ENCODE measurements at regions not wholly inside any gene's neighbourhood (a gene's known extent, or its start where the extent isn't known, plus 50 kb on each side); places are given as distances from the start of the nearest gene placed in this dataset.

DNA sequence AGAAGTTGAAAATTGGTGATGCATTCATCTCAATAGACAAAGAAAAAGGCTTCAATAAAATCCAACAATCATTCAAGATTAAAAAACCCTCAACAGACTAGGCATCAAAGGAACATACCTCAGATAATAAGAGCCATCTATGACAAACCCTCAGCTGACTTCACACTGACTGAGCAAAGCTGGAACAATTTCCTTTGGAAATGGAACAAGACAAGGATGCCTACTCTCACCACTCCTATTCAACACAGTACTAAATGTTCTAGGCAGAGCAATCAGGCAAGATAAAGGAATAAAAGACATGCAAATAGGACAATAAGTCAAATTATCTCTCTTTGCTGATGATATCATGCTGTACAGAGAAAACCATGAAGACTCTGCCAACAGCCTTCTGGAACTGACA, 1188.1 kb downstream of the DTWD2 start:
- Histone ChIP-seq H3K4me1 (ENCODE audit: control insufficient read depth, low read length) (no peaks in the 10 kb centered on the region), H3K27me3 (ENCODE audit: control insufficient read depth, low read length) (no peaks in the 10 kb centered on the region), H3K4me2 (ENCODE audit: low read length) (no peak overlapping the region), H3K9me2 (replicated peaks; ENCODE audit: control insufficient read depth, low read length) (no peaks in the 10 kb centered on the region; the same call in 1 of the 2 replicates), H3K4me3 (ENCODE audit: low read length) (no peak overlapping the region), H3K79me2 (ENCODE audit: control insufficient read depth, low read length) (no peaks in the 10 kb centered on the region), H3F3A (ENCODE audit: control insufficient read depth, insufficient read depth) (no peaks in the 10 kb centered on the region), H4K20me1 (ENCODE audit: control insufficient read depth, insufficient read depth, low read depth, low read length) (no peaks in the 10 kb centered on the region), H3K36me3 (ENCODE audit: control insufficient read depth, low read length) (no peaks in the 10 kb centered on the region), H3K9me3 (ENCODE audit: control insufficient read depth, insufficient read depth, low read length) (no peaks in the 10 kb centered on the region), H3K27ac (ENCODE audit: low read depth, low read length) (no peak overlapping the region)
- TF ChIP-seq EZH2phosphoT487 (IDR thresholded peaks at IDR 0.05; ENCODE audit: borderline replicate concordance, low read length) = no peak
- TF ChIP-seq, protein P1, sequence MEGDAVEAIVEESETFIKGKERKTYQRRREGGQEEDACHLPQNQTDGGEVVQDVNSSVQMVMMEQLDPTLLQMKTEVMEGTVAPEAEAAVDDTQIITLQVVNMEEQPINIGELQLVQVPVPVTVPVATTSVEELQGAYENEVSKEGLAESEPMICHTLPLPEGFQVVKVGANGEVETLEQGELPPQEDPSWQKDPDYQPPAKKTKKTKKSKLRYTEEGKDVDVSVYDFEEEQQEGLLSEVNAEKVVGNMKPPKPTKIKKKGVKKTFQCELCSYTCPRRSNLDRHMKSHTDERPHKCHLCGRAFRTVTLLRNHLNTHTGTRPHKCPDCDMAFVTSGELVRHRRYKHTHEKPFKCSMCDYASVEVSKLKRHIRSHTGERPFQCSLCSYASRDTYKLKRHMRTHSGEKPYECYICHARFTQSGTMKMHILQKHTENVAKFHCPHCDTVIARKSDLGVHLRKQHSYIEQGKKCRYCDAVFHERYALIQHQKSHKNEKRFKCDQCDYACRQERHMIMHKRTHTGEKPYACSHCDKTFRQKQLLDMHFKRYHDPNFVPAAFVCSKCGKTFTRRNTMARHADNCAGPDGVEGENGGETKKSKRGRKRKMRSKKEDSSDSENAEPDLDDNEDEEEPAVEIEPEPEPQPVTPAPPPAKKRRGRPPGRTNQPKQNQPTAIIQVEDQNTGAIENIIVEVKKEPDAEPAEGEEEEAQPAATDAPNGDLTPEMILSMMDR (IDR thresholded peaks at IDR 0.05; ENCODE audit: low read depth, low read length, poor library complexity, severe bottlenecking) = no peak

DNA sequence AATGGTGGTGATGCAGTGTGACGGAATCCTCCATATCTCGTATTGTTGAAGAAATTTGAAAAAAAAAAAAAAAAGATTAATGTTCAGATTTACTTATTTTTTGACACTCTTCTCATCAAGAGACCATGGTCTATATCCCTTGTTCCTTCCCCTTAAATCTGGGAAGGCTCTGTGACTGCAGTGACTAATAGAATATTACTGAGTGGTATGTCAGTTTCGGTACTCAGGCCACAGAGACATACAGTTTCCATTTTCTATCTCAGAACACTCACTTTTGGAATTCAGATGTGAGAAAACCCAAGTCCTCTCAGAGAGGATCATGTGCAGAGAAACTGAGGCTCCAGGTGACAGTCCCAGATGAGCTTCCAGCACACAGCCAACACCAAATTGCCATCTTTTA, 1193.5 kb downstream of the DTWD2 start:
- Histone ChIP-seq H4K20me1 (ENCODE audit: control insufficient read depth, insufficient read depth, low read depth, low read length) (no peaks in the 10 kb centered on the region), H3K4me2 (ENCODE audit: low read length) (no peak overlapping the region), H3K79me2 (ENCODE audit: control insufficient read depth, low read length) (no peaks in the 10 kb centered on the region), H3K27ac (ENCODE audit: low read depth, low read length) (no peak overlapping the region), H3K36me3 (ENCODE audit: control insufficient read depth, low read length) (no peaks in the 10 kb centered on the region), H3K9me2 (replicated peaks; ENCODE audit: control insufficient read depth, low read length) (no peaks in the 10 kb centered on the region), H3F3A (ENCODE audit: control insufficient read depth, insufficient read depth) (no peaks in the 10 kb centered on the region), H3K4me3 (ENCODE audit: low read length) (no peak overlapping the region), H3K27me3 (ENCODE audit: control insufficient read depth, low read length) (no peaks in the 10 kb centered on the region), H3K4me1 (ENCODE audit: control insufficient read depth, low read length) (no peaks in the 10 kb centered on the region), H3K9me3 (ENCODE audit: control insufficient read depth, insufficient read depth, low read length) (no peaks in the 10 kb centered on the region)
- no peak for TF ChIP-seq EZH2phosphoT487 (IDR thresholded peaks at IDR 0.05; ENCODE audit: borderline replicate concordance, low read length)
- TF ChIP-seq, protein P1 (IDR thresholded peaks at IDR 0.05; ENCODE audit: low read depth, low read length, poor library complexity, severe bottlenecking) = no peak

DNA sequence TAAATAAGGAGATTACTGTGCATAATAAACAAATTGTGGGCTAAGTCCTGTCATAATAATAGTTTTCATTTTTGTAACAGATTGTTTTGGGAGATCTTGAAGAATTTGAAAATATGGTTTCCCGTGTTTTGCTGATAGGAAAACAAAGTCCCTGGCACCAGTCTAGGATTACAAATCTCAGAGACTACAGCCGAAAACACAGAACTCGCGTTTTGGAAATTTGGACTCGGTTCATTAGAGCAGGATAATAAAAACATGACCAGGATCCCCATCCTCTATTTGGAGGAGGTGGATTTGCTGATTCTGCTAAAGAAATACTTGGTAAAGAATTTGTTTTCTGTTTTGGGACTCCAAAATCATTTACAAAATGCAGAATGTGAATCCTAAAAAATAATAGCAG, 1194.4 kb downstream of the DTWD2 start:
- Histone ChIP-seq H3K4me3 (ENCODE audit: low read length) (no peak overlapping the region), H3K9me3 (ENCODE audit: control insufficient read depth, insufficient read depth, low read length) (no peaks in the 10 kb centered on the region), H3F3A (ENCODE audit: control insufficient read depth, insufficient read depth) (no peaks in the 10 kb centered on the region), H3K9me2 (replicated peaks; ENCODE audit: control insufficient read depth, low read length) (no peaks in the 10 kb centered on the region), H3K4me2 (ENCODE audit: low read length) (no peak overlapping the region), H3K4me1 (ENCODE audit: control insufficient read depth, low read length) (no peaks in the 10 kb centered on the region), H3K27me3 (ENCODE audit: control insufficient read depth, low read length) (no peaks in the 10 kb centered on the region), H3K27ac (ENCODE audit: low read depth, low read length) (no peak overlapping the region), H3K79me2 (ENCODE audit: control insufficient read depth, low read length) (no peaks in the 10 kb centered on the region), H4K20me1 (ENCODE audit: control insufficient read depth, insufficient read depth, low read depth, low read length) (no peaks in the 10 kb centered on the region), H3K36me3 (ENCODE audit: control insufficient read depth, low read length) (no peaks in the 10 kb centered on the region)
- TF ChIP-seq, protein P1 (IDR thresholded peaks at IDR 0.05; ENCODE audit: low read depth, low read length, poor library complexity, severe bottlenecking) = no peak
- TF ChIP-seq EZH2phosphoT487 (IDR thresholded peaks at IDR 0.05; ENCODE audit: borderline replicate concordance, low read length) = no peak

DNA sequence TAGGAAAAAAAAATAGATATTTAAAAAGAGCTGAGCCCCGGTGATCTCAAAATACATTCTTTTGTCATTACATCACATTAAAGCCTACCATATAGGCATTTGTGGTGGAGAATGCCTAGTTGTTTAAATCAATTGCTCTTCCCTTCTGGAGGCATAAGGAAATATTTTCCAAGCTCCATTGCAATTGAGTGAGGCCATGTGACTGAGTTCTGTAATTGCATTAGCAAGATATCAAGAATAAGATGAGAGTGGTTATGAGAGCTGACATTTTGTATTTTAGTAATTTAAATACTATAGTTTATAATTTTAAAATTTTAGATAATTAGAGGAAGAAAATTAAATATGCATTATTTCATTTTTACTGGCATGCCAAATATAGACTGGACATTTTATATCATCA, 1195.9 kb downstream of the DTWD2 start:
- Histone ChIP-seq H3K79me2 (ENCODE audit: control insufficient read depth, low read length) (no peaks in the 10 kb centered on the region), H4K20me1 (ENCODE audit: control insufficient read depth, insufficient read depth, low read depth, low read length) (no peaks in the 10 kb centered on the region), H3K36me3 (ENCODE audit: control insufficient read depth, low read length) (no peaks in the 10 kb centered on the region), H3K4me1 (ENCODE audit: control insufficient read depth, low read length) (no peaks in the 10 kb centered on the region), H3K9me2 (replicated peaks; ENCODE audit: control insufficient read depth, low read length) (no peaks in the 10 kb centered on the region), H3K9me3 (ENCODE audit: control insufficient read depth, insufficient read depth, low read length) (no peaks in the 10 kb centered on the region), H3K4me3 (ENCODE audit: low read length) (no peak overlapping the region), H3K27me3 (ENCODE audit: control insufficient read depth, low read length) (no peaks in the 10 kb centered on the region), H3K4me2 (ENCODE audit: low read length) (no peak overlapping the region), H3K27ac (ENCODE audit: low read depth, low read length) (no peak overlapping the region), H3F3A (ENCODE audit: control insufficient read depth, insufficient read depth) (no peaks in the 10 kb centered on the region)
- TF ChIP-seq, protein P1 (IDR thresholded peaks at IDR 0.05; ENCODE audit: low read depth, low read length, poor library complexity, severe bottlenecking) = no peak
